A673 (cell line): ENCODE measurements at regions not wholly inside any gene's neighbourhood (a gene's known extent, or its start where the extent isn't known, plus 50 kb on each side); places are given as distances from the start of the nearest gene placed in this dataset.

Source experiments
- BruUV-seq: library from RNA; stranded (reverse); fragments of 400-500 nt; replicated peaks from 2 replicates; lab custom pipeline; 2021; lab: Mats Ljungman, UMichigan
- CTCF ChIA-PET: fragments of 300-600 bp; sonication (Branson Sonifier 250); formaldehyde crosslinking; loops from one replicate; lab custom pipeline; 2022; ENCODE audit warnings: antibody characterized with exemption; lab: Charles Lee
- POLR2A ChIA-PET: fragments of 300-600 bp; sonication (Branson Sonifier 250); formaldehyde crosslinking; loops from one replicate; lab custom pipeline; 2022; ENCODE audit warnings: antibody characterized with exemption; ENCODE audit not compliant: low non-redundant PET; lab: Charles Lee
- DNase-seq: peaks from one replicate; pipeline ENCODE4 v3.0.0-alpha.2; 2015; ENCODE audit warnings: low spot score
- H3K27ac ChIP-seq: fragments of 200-600 bp; sonication (generic); 2 replicates; pipeline ENCODE4 v1.5.1; 2016; ENCODE audit warnings: mixed run types, low read depth, mild to moderate bottlenecking, mixed read lengths, antibody characterized with exemption, low read length; ENCODE audit not compliant: poor library complexity, severe bottlenecking
- H3K27me3 ChIP-seq: fragments of 200-600 bp; sonication (generic); replicated peaks from 2 replicates; pipeline ENCODE4 v1.6.1; 2017; ENCODE audit warnings: mixed run types, low read depth, mild to moderate bottlenecking, mixed read lengths, antibody characterized with exemption, low read length; ENCODE audit not compliant: insufficient read depth, poor library complexity
- H3K36me3 ChIP-seq: fragments of 200-600 bp; sonication (generic); 2 replicates; pipeline ENCODE4 v1.6.1; 2016; ENCODE audit warnings: mixed run types, mild to moderate bottlenecking, mixed read lengths, antibody characterized with exemption, low read length; ENCODE audit not compliant: insufficient read depth, poor library complexity, severe bottlenecking
- H3K4me1 ChIP-seq: fragments of 200-600 bp; sonication (generic); 2 replicates; pipeline ENCODE4 v1.6.1; 2017; ENCODE audit warnings: mixed run types, mild to moderate bottlenecking, mixed read lengths, antibody characterized with exemption, low read length; ENCODE audit not compliant: insufficient read depth, poor library complexity, severe bottlenecking
- H3K4me3 ChIP-seq: fragments of 200-600 bp; sonication (generic); 2 replicates; pipeline ENCODE4 v1.5.1; 2016; ENCODE audit warnings: low read depth, mixed run types, mild to moderate bottlenecking, mixed read lengths, low read length; ENCODE audit not compliant: poor library complexity, severe bottlenecking
- H3K9me3 ChIP-seq: fragments of 200-600 bp; sonication (generic); 2 replicates; pipeline ENCODE4 v1.6.1; 2016; ENCODE audit warnings: mixed run types, low read depth, mild to moderate bottlenecking, mixed read lengths, antibody characterized with exemption, low read length; ENCODE audit not compliant: poor library complexity, severe bottlenecking
- CTCF ChIP-seq: fragments of 300-800, 200-600 bp; sonication (generic); conservative IDR thresholded peaks from 2 replicates; pipeline ENCODE4 v1.5.1; 2017; ENCODE audit warnings: low read depth, mild to moderate bottlenecking, antibody characterized with exemption, low read length, moderate library complexity, mixed read lengths
- EZH2 ChIP-seq: fragments of 200-600 bp; sonication (generic); IDR thresholded peaks from 2 replicates; pipeline ENCODE4 v1.6.1; 2017; ENCODE audit warnings: borderline replicate concordance, low read depth, mild to moderate bottlenecking, mixed read lengths, antibody characterized with exemption, low read length; ENCODE audit not compliant: poor library complexity, severe bottlenecking
- intact Hi-C: fragments of 100-400 bp; cut with micrococcal nuclease; formaldehyde crosslinking; loops from one replicate; pipeline ENCODE4 v1.10.0; 2022; ENCODE audit not compliant: unreplicated experiment

DNA sequence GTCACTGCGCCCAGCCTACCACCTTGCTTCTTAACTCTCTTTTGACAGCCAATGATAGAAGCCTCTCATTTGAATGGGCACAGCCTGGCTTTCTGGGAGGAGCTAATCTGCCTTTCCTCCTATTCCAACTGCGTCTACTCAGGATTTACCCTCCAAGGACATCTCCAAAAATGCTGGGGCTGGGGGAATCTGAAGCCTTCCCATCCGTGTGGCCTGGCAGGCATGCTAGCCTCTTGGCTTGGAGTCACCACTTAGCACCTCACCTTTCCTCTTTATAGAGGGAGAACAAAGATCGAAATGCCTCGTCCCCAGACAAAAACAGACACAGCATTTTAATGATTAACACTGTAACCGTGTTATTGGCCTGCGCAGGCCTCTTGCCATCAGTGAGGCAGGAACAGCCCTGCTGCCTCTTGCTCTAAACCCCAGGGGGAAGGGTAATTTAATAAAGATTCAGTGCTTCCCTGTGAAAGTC, 108.2 kb upstream of the KLF4 start:
- no peak overlapping the region for H3K27ac ChIP-seq
- POLR2A ChIA-PET = no interaction called here
- TF ChIP-seq EZH2 (no peak), CTCF (no peak)
- H3K4me3 ChIP-seq = no peak overlapping the region
- no peak for DNase-seq
- H3K4me1 ChIP-seq = no peaks in the 10 kb centered on the region
- H3K36me3 ChIP-seq = no peaks in the 10 kb centered on the region
- H3K27me3 ChIP-seq = no peaks in the 10 kb centered on the region
- no TSS peak for BruUV-seq
- no peaks in the 10 kb centered on the region for H3K9me3 ChIP-seq
- intact Hi-C loops = no loop called here
- CTCF ChIA-PET = no interaction called here

DNA sequence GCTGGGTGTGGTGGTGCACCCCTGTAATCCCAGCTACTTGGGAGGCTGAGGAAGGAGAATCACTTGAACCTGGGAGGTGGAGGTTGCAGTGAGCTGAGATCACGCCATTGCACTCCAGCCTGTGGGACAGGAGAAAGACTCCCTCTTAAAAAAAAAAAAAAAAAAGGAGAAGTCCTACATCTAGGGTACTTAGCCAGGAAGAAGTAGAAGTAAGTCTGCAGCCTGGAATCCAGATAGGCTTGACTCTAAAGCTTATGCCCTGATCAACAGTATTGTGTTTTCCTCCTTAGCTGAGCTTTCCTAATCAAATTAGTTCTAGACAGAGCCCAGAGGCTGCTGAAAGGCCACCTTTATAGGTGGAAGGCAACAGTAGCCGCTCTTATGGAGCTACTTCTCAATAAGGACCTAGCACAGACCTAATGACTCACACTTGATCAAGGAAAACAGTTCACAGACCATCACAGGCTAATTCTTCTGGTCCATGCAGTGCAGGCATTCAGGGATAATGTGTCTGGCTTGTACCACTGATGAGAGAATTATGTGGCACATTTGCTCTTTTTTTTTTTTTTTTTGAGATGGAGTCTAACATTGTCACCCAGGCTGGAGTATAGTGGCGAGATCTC, 105.5 kb upstream of the KLF4 start:
- TF ChIP-seq CTCF (no peak), EZH2 (no peak)
- POLR2A ChIA-PET = no interaction called here
- no peaks in the 10 kb centered on the region for H3K36me3 ChIP-seq
- H3K27ac ChIP-seq = no peak overlapping the region
- DNase-seq = no peak
- no peak overlapping the region for H3K4me3 ChIP-seq
- no peaks in the 10 kb centered on the region for H3K9me3 ChIP-seq
- CTCF ChIA-PET = interaction anchor here (0.7 kb wide), 1 partner anchor 1359 kb away, joined by 8 read pairs; no protein-coding TSS in a partner anchor
- H3K4me1 ChIP-seq = no peaks in the 10 kb centered on the region
- intact Hi-C loops = no loop called here
- no TSS peak for BruUV-seq
- H3K27me3 ChIP-seq = no peaks in the 10 kb centered on the region

DNA sequence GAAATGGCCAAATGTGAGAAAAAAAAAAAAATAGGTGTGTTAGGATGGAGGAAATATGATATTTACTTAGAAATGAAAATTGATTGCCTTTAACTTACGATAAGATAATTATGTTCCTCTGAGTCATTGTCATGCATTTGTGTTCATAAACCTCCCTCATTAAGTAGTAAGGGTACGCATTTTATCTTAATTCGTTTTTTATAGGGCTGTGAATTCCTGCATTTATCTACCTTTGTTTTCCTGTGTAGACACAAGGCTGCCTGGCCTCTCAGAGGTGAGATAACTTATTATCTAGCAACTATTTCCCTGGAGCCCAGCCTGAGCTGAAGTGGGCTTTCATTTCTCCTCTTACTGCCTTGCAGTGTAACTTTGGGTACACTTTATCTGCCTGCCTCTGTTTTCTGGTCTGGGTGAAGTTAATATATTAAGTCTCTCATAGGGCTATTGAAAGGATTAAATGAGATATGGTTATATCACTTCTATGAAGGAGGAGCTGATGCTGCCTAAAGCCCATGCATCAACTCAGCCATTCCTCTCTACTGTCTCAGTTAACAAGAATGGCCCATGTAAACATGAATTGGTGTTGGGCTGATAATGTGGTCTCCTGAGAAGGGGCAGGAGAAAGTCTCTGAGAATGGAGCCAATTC, 103.8 kb upstream of the KLF4 start:
- Histone ChIP-seq H3K9me3 (no peaks in the 10 kb centered on the region), H3K27ac (no peak overlapping the region), H3K4me3 (no peak overlapping the region), H3K4me1 (no peaks in the 10 kb centered on the region), H3K27me3 (no peaks in the 10 kb centered on the region), H3K36me3 (no peaks in the 10 kb centered on the region)
- intact Hi-C loops = no loop called here
- BruUV-seq = no TSS peak
- ChIA-PET POLR2A (no interaction called here), CTCF (no interaction called here)
- TF ChIP-seq EZH2 = no peak
- no peak for TF ChIP-seq CTCF
- DNase-seq = no peak
